ENCODE measurements at regions not wholly inside any gene's neighbourhood (a gene's known extent, or its start where the extent isn't known, plus 50 kb on each side); places are given as distances from the start of the nearest gene placed in this dataset.

GRCh38 chr11:28512143-28512756 is 404.1 kb downstream of the METTL15 start:
- DNase-seq (ENCODE audit: low spot score) (no peak), ATAC-seq (ENCODE audit: low FRiP score) (no peak)
- no peak for TF ChIP-seq CTCF (IDR thresholded peaks at IDR 0.05)

- TF ChIP-seq CTCF (IDR thresholded peaks at IDR 0.05): no peak
- no peak for ATAC-seq (ENCODE audit: low FRiP score)
- no peak for DNase-seq (ENCODE audit: low spot score)
Measured at GRCh38 chr11:28505232-28505631, 397.0 kb downstream of the METTL15 start.

GRCh38 chr11:28504555-28505110 is 396.4 kb downstream of the METTL15 start:
- TF ChIP-seq CTCF (IDR thresholded peaks at IDR 0.05): no peak
- DNase-seq (ENCODE audit: low spot score) (no peak), ATAC-seq (ENCODE audit: low FRiP score) (no peak)

- DNase-seq (ENCODE audit: low spot score) (no peak), ATAC-seq (ENCODE audit: low FRiP score) (no peak)
- TF ChIP-seq CTCF (IDR thresholded peaks at IDR 0.05): no peak
Measured at GRCh38 chr11:28495333-28495732, 387.1 kb downstream of the METTL15 start.

- DNase-seq (ENCODE audit: low spot score): no peak
- no peak for TF ChIP-seq CTCF (IDR thresholded peaks at IDR 0.05)
- peak; percentile 23 for ATAC-seq (ENCODE audit: low FRiP score)
Measured at GRCh38 chr11:28491431-28491830, 383.2 kb downstream of the METTL15 start.

- ATAC-seq (ENCODE audit: low FRiP score): no peak
- no peak for DNase-seq (ENCODE audit: low spot score)
- no peak for TF ChIP-seq CTCF (IDR thresholded peaks at IDR 0.05)
Measured at GRCh38 chr11:28490773-28491382, 382.7 kb downstream of the METTL15 start.

GRCh38 chr11:28488336-28488735 is 380.1 kb downstream of the METTL15 start:
- TF ChIP-seq CTCF (IDR thresholded peaks at IDR 0.05): no peak
- ATAC-seq (ENCODE audit: low FRiP score): no peak
- DNase-seq (ENCODE audit: low spot score): no peak

Data from omental fat pad (tissue), 3 donors.